ENCODE measurements at regions not wholly inside any gene's neighbourhood (a gene's known extent, or its start where the extent isn't known, plus 50 kb on each side); places are given as distances from the start of the nearest gene placed in this dataset.

GRCh38 chr7:50867034-50867356 is 84.3 kb upstream of the GRB10 start:
- TF ChIP-seq CTCF (IDR thresholded peaks at IDR 0.05) (no peak), POLR2A (IDR thresholded peaks at IDR 0.05) (no peak), POLR2AphosphoS5 (IDR thresholded peaks at IDR 0.05) (no peak), EP300 (IDR thresholded peaks at IDR 0.05) (no peak)
